H9 (cell line): ENCODE measurements at regions not wholly inside any gene's neighbourhood (a gene's known extent, or its start where the extent isn't known, plus 50 kb on each side); places are given as distances from the start of the nearest gene placed in this dataset.

Source experiments
- DNase-seq: peaks from one replicate; pipeline ENCODE4 v3.0.0-alpha.2; 2017
- H2AFZ ChIP-seq: one replicate; pipeline ENCODE4 v1.6.1; 2013; ENCODE audit warnings: mild to moderate bottlenecking, low read length, control low read depth, moderate library complexity
- H2AK5ac ChIP-seq: 2 replicates; pipeline ENCODE4 v1.6.1; 2013; ENCODE audit warnings: low read length, control low read depth, mixed read lengths; ENCODE audit not compliant: insufficient read length
- H2BK120ac ChIP-seq: one replicate; pipeline ENCODE4 v1.6.1; 2013; ENCODE audit warnings: low read depth, mild to moderate bottlenecking, low read length, control low read depth, inconsistent platforms; ENCODE audit not compliant: poor library complexity, severe bottlenecking
- H2BK12ac ChIP-seq: 2 replicates; pipeline ENCODE4 v1.6.1; 2013; ENCODE audit warnings: low read length, control low read depth, mixed read lengths, low read depth; ENCODE audit not compliant: insufficient read length
- H2BK15ac ChIP-seq: 2 replicates; pipeline ENCODE4 v1.6.1; 2013; ENCODE audit warnings: low read depth, low read length, control low read depth
- H2BK20ac ChIP-seq: one replicate; pipeline ENCODE4 v1.6.1; 2013; ENCODE audit warnings: low read depth, mild to moderate bottlenecking, low read length, control low read depth, inconsistent platforms; ENCODE audit not compliant: poor library complexity, severe bottlenecking
- H2BK5ac ChIP-seq: 2 replicates; pipeline ENCODE4 v1.6.1; 2013; ENCODE audit warnings: low read length, control low read depth, mixed read lengths; ENCODE audit not compliant: insufficient read length
- H3K14ac ChIP-seq: 2 replicates; pipeline ENCODE4 v1.6.1; 2013; ENCODE audit warnings: low read length, control low read depth; ENCODE audit not compliant: insufficient read depth
- H3K18ac ChIP-seq: 2 replicates; pipeline ENCODE4 v1.6.1; 2013; ENCODE audit warnings: low read depth, mild to moderate bottlenecking, mixed read lengths, low read length, control low read depth; ENCODE audit not compliant: insufficient read length
- H3K23ac ChIP-seq: 2 replicates; pipeline ENCODE4 v1.6.1; 2013; ENCODE audit warnings: low read length, control low read depth, mixed read lengths, low read depth; ENCODE audit not compliant: insufficient read length
- H3K23me2 ChIP-seq: 2 replicates; pipeline ENCODE4 v1.6.1; 2013; ENCODE audit warnings: low read depth, mild to moderate bottlenecking, mixed read lengths, low read length, control low read depth; ENCODE audit not compliant: insufficient read length, poor library complexity, severe bottlenecking
- H3K27ac ChIP-seq: 2 replicates; pipeline ENCODE4 v1.5.1; 2013; ENCODE audit warnings: low read length, control low read depth, mixed read lengths, low read depth; ENCODE audit not compliant: insufficient read length
- H3K27me3 ChIP-seq: 2 replicates; pipeline ENCODE4 v1.6.1; 2013; ENCODE audit warnings: low read length, control low read depth, inconsistent platforms; ENCODE audit not compliant: insufficient read depth
- H3K4ac ChIP-seq: 2 replicates; pipeline ENCODE4 v1.6.1; 2013; ENCODE audit warnings: low read depth, mild to moderate bottlenecking, control low read depth, inconsistent platforms, low read length, moderate library complexity
- H3K4me1 ChIP-seq: 2 replicates; pipeline ENCODE4 v1.6.1; 2013; ENCODE audit warnings: low read length, control low read depth, inconsistent platforms; ENCODE audit not compliant: insufficient read depth
- H3K4me2 ChIP-seq: 2 replicates; pipeline ENCODE4 v1.6.1; 2013; ENCODE audit warnings: low read length, control low read depth, mixed read lengths; ENCODE audit not compliant: insufficient read length, insufficient read depth
- H3K56ac ChIP-seq: 2 replicates; pipeline ENCODE4 v1.6.1; 2013; ENCODE audit warnings: low read depth, mild to moderate bottlenecking, mixed read lengths, low read length, control low read depth; ENCODE audit not compliant: insufficient read length
- H3K79me1 ChIP-seq: 2 replicates; pipeline ENCODE4 v1.6.1; 2013; ENCODE audit warnings: low read depth, mild to moderate bottlenecking, moderate library complexity, low read length, control low read depth, inconsistent platforms; ENCODE audit not compliant: insufficient read depth, poor library complexity, severe bottlenecking
- H3K79me2 ChIP-seq: 2 replicates; pipeline ENCODE4 v1.6.1; 2013; ENCODE audit warnings: low read length, control low read depth, inconsistent platforms; ENCODE audit not compliant: insufficient read depth
- H3K9ac ChIP-seq: 2 replicates; pipeline ENCODE4 v1.6.1; 2013; ENCODE audit warnings: low read length, control low read depth, mixed read lengths; ENCODE audit not compliant: insufficient read length; ENCODE audit errors: extremely low read depth
- H3K9me3 ChIP-seq: one replicate; pipeline ENCODE4 v1.6.1; 2013; ENCODE audit warnings: low read depth, low read length, inconsistent platforms; ENCODE audit not compliant: control insufficient read depth
- H3T11ph ChIP-seq: one replicate; pipeline ENCODE4 v1.6.1; 2013; ENCODE audit warnings: mild to moderate bottlenecking, low read length, control low read depth, inconsistent platforms
- H4K20me1 ChIP-seq: one replicate; pipeline ENCODE4 v1.6.1; 2013; ENCODE audit not compliant: control insufficient read depth, insufficient read length, insufficient read depth
- H4K5ac ChIP-seq: 2 replicates; pipeline ENCODE4 v1.6.1; 2013; ENCODE audit warnings: low read depth, mild to moderate bottlenecking, mixed read lengths, low read length, control low read depth; ENCODE audit not compliant: insufficient read length
- H4K8ac ChIP-seq: replicated peaks from 2 replicates; pipeline ENCODE4 v1.6.1; 2013; ENCODE audit warnings: low read length, control low read depth, mixed read lengths, low read depth; ENCODE audit not compliant: insufficient read length
- H4K91ac ChIP-seq: 2 replicates; pipeline ENCODE4 v1.6.1; 2013; ENCODE audit warnings: low read depth, mild to moderate bottlenecking, moderate library complexity, mixed read lengths, low read length, control low read depth; ENCODE audit not compliant: insufficient read length
- H3K27ac Mint-ChIP-seq, 3 experiments: 2 replicates in 2 of 3; 3 replicates in 1 of 3; pipeline ENCODE4 v1.8.0; 2020 to 2021; ENCODE audit warnings: mixed read lengths in 3 of 3, mild to moderate bottlenecking in 1 of 3, moderate library complexity in 1 of 3
- H3K27me3 Mint-ChIP-seq: 2 replicates; pipeline ENCODE4 v1.8.0; 2021; ENCODE audit warnings: low read depth, mild to moderate bottlenecking, moderate library complexity, mixed read lengths
- H3K36me3 Mint-ChIP-seq, 3 experiments: 2 replicates in 2 of 3; 3 replicates in 1 of 3; pipeline ENCODE4 v1.8.0; 2020 to 2021; ENCODE audit warnings: low read depth in 3 of 3, mixed read lengths in 3 of 3; ENCODE audit not compliant: insufficient read depth in 1 of 3
- H3K4me1 Mint-ChIP-seq, 2 experiments: 2 replicates each; pipeline ENCODE4 v1.8.0; 2020; ENCODE audit warnings: mixed read lengths in 2 of 2
- H3K4me3 Mint-ChIP-seq, 2 experiments: 2 replicates in 1 of 2; 3 replicates in 1 of 2; pipeline ENCODE4 v1.8.0; 2020 to 2021; ENCODE audit warnings: mild to moderate bottlenecking in 2 of 2, mixed read lengths in 2 of 2, moderate library complexity in 1 of 2
- H3K9me3 Mint-ChIP-seq, 2 experiments: 2 replicates in 1 of 2; 3 replicates in 1 of 2; pipeline ENCODE4 v1.8.0; 2020; ENCODE audit warnings: mild to moderate bottlenecking in 2 of 2, mixed read lengths in 2 of 2, moderate library complexity in 1 of 2
- CTCF ChIP-seq: fragments of 200-600 bp; sonication (generic); conservative IDR thresholded peaks from 3 replicates; pipeline ENCODE4 v1.8.0; 2021; ENCODE audit warnings: antibody characterized with exemption, mild to moderate bottlenecking
- WGBS: extraction: QIAGEN DNeasy Blood & Tissue Kit; methylation state at CpG from one replicate; pipeline ENCODE4 v1.1.7; 2013; ENCODE audit warnings: missing lambda C conversion rate, low lambda C conversion rate, mixed read lengths; ENCODE audit not compliant: insufficient read length; ENCODE audit errors: extremely low coverage; 5-methylcytosine and 5-hydroxymethylcytosine counted together

GRCh38 chr4:15294832-15295231 is 133.0 kb upstream of the C1QTNF7 start:
- H4K20me1 ChIP-seq, result no peaks in the 10 kb centered on the region
- no peak overlapping the region for H2BK12ac ChIP-seq
- no peak overlapping the region for H2AFZ ChIP-seq
- H3K27me3 ChIP-seq, result no peaks in the 10 kb centered on the region
- H4K91ac ChIP-seq, result no peak overlapping the region
- no peak overlapping the region for H4K5ac ChIP-seq
- Mint-ChIP-seq H3K4me3 (no peak overlapping the region), H3K27me3 (no peaks in the 10 kb centered on the region; the same call in 1 of the 2 replicates), H3K9me3 (no peaks in the 10 kb centered on the region), H3K4me1 (no peaks in the 10 kb centered on the region), H3K36me3 (no peaks in the 10 kb centered on the region), H3K27ac (no peak overlapping the region)
- no peak overlapping the region for H2BK120ac ChIP-seq
- no peak overlapping the region for H2BK5ac ChIP-seq
- DNase-seq, result no peak
- no peak overlapping the region for H3K14ac ChIP-seq
- no CpG with 5 or more reads among the region's 4 CpGs for WGBS
- no peak overlapping the region for H3K23ac ChIP-seq
- H2BK20ac ChIP-seq, result no peak overlapping the region
- H2BK15ac ChIP-seq, result no peak overlapping the region
- no peak overlapping the region for H3K27ac ChIP-seq
- no peak overlapping the region for H3K4me2 ChIP-seq
- no peak overlapping the region for H3K56ac ChIP-seq
- H3K9me3 ChIP-seq, result no peaks in the 10 kb centered on the region
- H4K8ac ChIP-seq, result no peak overlapping the region
- TF ChIP-seq CTCF, result no peak
- no peak overlapping the region for H2AK5ac ChIP-seq
- H3K4ac ChIP-seq, result no peak overlapping the region
- H3K9ac ChIP-seq, result no peak overlapping the region
- H3K79me1 ChIP-seq, result no peaks in the 10 kb centered on the region
- no peaks in the 10 kb centered on the region for H3K79me2 ChIP-seq
- H3K18ac ChIP-seq, result no peak overlapping the region
- no peak overlapping the region for H3T11ph ChIP-seq
- H3K23me2 ChIP-seq, result no peaks in the 10 kb centered on the region
- peaks cover 2% of the 10 kb centered on the region; the same call in 1 of the 2 replicates for H3K4me1 ChIP-seq
